ENCODE measurements at regions not wholly inside any gene's neighbourhood (a gene's known extent, or its start where the extent isn't known, plus 50 kb on each side); places are given as distances from the start of the nearest gene placed in this dataset.
"Not testable (repeated sequence)": the region's sequence is repeated elsewhere in the genome, so short reads cannot be mapped to it uniquely, and the experiment has no call there.

DNA sequence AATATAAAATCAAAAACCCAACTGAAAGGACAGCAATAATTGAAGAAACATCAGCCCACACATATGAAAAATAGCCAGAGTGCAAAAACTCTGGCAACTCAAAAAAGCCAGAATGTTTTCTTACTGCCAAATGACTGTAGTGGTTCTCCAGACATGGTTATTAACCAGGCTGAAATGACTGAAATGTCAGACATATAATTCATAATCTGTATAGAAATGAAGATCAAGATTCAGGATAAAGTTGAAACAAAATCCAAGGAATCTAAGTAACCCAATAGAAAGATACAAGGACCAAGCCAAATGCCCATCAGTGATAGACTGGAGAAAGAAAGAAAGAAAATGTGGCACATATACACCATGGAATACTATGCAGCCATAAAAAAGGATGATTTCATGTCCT is 553.3 kb upstream of the KLHL4 start:
- DNase-seq: no peak
- Histone ChIP-seq H3K27me3 (ENCODE audit: low read length) (no peaks in the 10 kb centered on the region), H3K9ac (ENCODE audit: low read length) (no peak overlapping the region), H3K27ac (ENCODE audit: low read length) (no peak overlapping the region), H3K79me2 (ENCODE audit: low read length) (no peaks in the 10 kb centered on the region), H3K4me3 (ENCODE audit: low read length) (no peak overlapping the region), H3K36me3 (ENCODE audit: insufficient read depth, low read length) (no peaks in the 10 kb centered on the region), H4K20me1 (ENCODE audit: insufficient read depth, low read depth, low read length) (no peaks in the 10 kb centered on the region), H3K4me1 (ENCODE audit: low read length) (no peaks in the 10 kb centered on the region), H3K9me2 (replicated peaks; ENCODE audit: insufficient read depth, low read length) (no peaks in the 10 kb centered on the region), H3K9me3 (ENCODE audit: low read length) (peaks cover 37% of the 10 kb centered on the region), H2AFZ (ENCODE audit: low read length) (no peak overlapping the region), H3K4me2 (ENCODE audit: low read depth, low read length, poor library complexity, severe bottlenecking) (no peak overlapping the region)

DNA sequence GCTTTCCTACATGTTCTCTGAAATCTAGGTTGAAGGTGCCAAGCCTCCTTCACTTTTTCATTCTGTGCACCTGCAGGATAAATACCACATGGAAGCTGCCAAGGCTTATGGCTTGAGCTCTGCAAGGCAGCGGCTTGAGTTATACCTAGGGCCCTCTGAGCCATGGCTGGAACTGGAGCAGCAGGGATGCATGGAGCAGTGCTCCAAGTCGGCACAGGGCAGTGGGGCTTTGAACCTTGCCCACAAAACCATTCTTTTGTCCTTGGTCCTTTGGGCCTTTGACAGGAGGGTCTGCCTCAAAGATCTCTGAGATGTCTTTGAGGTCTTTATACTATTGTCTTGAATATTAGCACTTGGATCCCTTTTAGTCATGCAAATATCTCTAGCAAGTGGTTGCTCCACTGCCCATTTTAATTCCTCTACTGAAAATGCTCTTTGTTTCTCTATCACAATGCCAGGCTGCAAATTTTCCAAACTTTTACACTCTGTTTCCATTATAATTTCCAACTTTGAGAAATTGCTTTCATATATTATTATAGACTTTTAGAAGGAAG is 536.2 kb upstream of the KLHL4 start:
- no peaks in the 10 kb centered on the region for H3K27me3 ChIP-seq (ENCODE audit: low read length)
- H2AFZ ChIP-seq (ENCODE audit: low read length): no peak overlapping the region
- H3K36me3 ChIP-seq (ENCODE audit: insufficient read depth, low read length): no peaks in the 10 kb centered on the region
- no peaks in the 10 kb centered on the region for H3K4me1 ChIP-seq (ENCODE audit: low read length)
- no peak overlapping the region for H3K27ac ChIP-seq (ENCODE audit: low read length)
- DNase-seq: no peak
- H4K20me1 ChIP-seq (ENCODE audit: insufficient read depth, low read depth, low read length): no peaks in the 10 kb centered on the region
- no peak overlapping the region for H3K4me3 ChIP-seq (ENCODE audit: low read length)
- no peak overlapping the region for H3K9ac ChIP-seq (ENCODE audit: low read length)
- no peak overlapping the region for H3K4me2 ChIP-seq (ENCODE audit: low read depth, low read length, poor library complexity, severe bottlenecking)
- H3K79me2 ChIP-seq (ENCODE audit: low read length): no peaks in the 10 kb centered on the region
- no peaks in the 10 kb centered on the region for H3K9me2 ChIP-seq (replicated peaks; ENCODE audit: insufficient read depth, low read length)
- H3K9me3 ChIP-seq (ENCODE audit: low read length): peaks cover 5% of the 10 kb centered on the region; the same call in 1 of the 2 replicates

DNA sequence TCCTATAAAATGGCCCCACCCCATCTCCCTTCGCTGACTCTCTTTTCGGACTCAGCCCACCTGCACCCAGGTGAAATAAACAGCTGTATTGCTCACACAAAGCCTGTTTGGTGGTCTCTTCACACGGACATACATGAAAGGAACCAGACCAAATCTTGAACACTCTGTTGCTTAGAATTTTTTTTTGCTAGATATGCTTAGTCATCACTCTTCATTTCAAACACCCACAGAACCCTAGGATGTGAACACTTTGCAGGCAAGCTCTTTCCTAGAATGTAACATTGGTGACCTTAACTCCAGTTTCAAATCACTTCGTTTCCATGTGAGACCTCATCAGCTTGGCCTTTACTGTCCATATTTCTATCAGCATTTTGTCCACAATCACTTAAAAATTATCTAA is 530.3 kb upstream of the KLHL4 start:
- H4K20me1 ChIP-seq (ENCODE audit: insufficient read depth, low read depth, low read length); H3K27me3 ChIP-seq (ENCODE audit: low read length); H3K9me3 ChIP-seq (ENCODE audit: low read length); H3K4me2 ChIP-seq (ENCODE audit: low read depth, low read length, poor library complexity, severe bottlenecking); H3K79me2 ChIP-seq (ENCODE audit: low read length); DNase-seq; H3K4me3 ChIP-seq (ENCODE audit: low read length); H2AFZ ChIP-seq (ENCODE audit: low read length); H3K36me3 ChIP-seq (ENCODE audit: insufficient read depth, low read length); H3K9ac ChIP-seq (ENCODE audit: low read length); H3K4me1 ChIP-seq (ENCODE audit: low read length); H3K9me2 ChIP-seq (replicated peaks; ENCODE audit: insufficient read depth, low read length); H3K27ac ChIP-seq (ENCODE audit: low read length): not testable (repeated sequence)

- Histone ChIP-seq H3K27me3 (ENCODE audit: low read length) (no peaks in the 10 kb centered on the region), H3K9me2 (replicated peaks; ENCODE audit: insufficient read depth, low read length) (no peaks in the 10 kb centered on the region), H2AFZ (ENCODE audit: low read length) (no peak overlapping the region), H3K4me3 (ENCODE audit: low read length) (no peak overlapping the region), H3K27ac (ENCODE audit: low read length) (no peak overlapping the region), H3K36me3 (ENCODE audit: insufficient read depth, low read length) (no peaks in the 10 kb centered on the region), H3K9ac (ENCODE audit: low read length) (no peak overlapping the region), H3K4me2 (ENCODE audit: low read depth, low read length, poor library complexity, severe bottlenecking) (no peak overlapping the region), H4K20me1 (ENCODE audit: insufficient read depth, low read depth, low read length) (no peaks in the 10 kb centered on the region), H3K79me2 (ENCODE audit: low read length) (no peaks in the 10 kb centered on the region), H3K9me3 (ENCODE audit: low read length) (peaks cover 20% of the 10 kb centered on the region), H3K4me1 (ENCODE audit: low read length) (no peaks in the 10 kb centered on the region)
- no peak for DNase-seq
These were observed 514.6 kb upstream of the KLHL4 start for GRCh38 chrX:87003031-87003430.

- no peaks in the 10 kb centered on the region for H3K36me3 ChIP-seq (ENCODE audit: insufficient read depth, low read length)
- H3K4me3 ChIP-seq (ENCODE audit: low read length): no peak overlapping the region
- no peaks in the 10 kb centered on the region for H3K4me1 ChIP-seq (ENCODE audit: low read length)
- no peak overlapping the region for H3K9ac ChIP-seq (ENCODE audit: low read length)
- DNase-seq: no peak
- no peak overlapping the region for H3K4me2 ChIP-seq (ENCODE audit: low read depth, low read length, poor library complexity, severe bottlenecking)
- no peaks in the 10 kb centered on the region for H3K9me2 ChIP-seq (replicated peaks; ENCODE audit: insufficient read depth, low read length)
- H3K9me3 ChIP-seq (ENCODE audit: low read length): peaks cover 26% of the 10 kb centered on the region
- no peak overlapping the region for H3K27ac ChIP-seq (ENCODE audit: low read length)
- no peak overlapping the region for H2AFZ ChIP-seq (ENCODE audit: low read length)
- H3K27me3 ChIP-seq (ENCODE audit: low read length): no peaks in the 10 kb centered on the region
- H3K79me2 ChIP-seq (ENCODE audit: low read length): no peaks in the 10 kb centered on the region
- no peaks in the 10 kb centered on the region for H4K20me1 ChIP-seq (ENCODE audit: insufficient read depth, low read depth, low read length)
These were observed 512.4 kb upstream of the KLHL4 start for GRCh38 chrX:87005183-87005582.

DNA sequence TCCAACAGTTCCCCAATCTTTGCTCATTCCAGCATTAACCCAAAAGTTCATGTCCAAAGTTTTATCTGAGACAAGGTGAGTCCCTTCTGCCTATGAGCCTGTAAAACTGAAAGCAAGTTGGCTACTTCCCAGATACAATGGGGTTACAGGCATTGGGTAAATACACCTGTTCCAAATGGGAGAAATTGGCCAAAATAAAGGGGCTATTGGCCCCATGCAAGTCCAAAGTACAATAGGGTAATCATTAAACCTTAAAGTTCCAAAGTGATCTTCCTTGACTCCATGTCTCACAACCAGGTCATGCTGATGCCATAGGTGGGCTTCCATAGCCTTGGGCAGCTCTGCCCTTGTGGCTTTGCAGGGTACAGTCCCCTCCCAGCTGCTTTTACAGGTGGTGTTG is 511.7 kb upstream of the KLHL4 start:
- H3K79me2 ChIP-seq (ENCODE audit: low read length): no peaks in the 10 kb centered on the region
- no peak overlapping the region for H3K4me3 ChIP-seq (ENCODE audit: low read length)
- H3K27me3 ChIP-seq (ENCODE audit: low read length): no peaks in the 10 kb centered on the region
- no peaks in the 10 kb centered on the region for H3K9me2 ChIP-seq (replicated peaks; ENCODE audit: insufficient read depth, low read length)
- no peak for DNase-seq
- no peaks in the 10 kb centered on the region for H4K20me1 ChIP-seq (ENCODE audit: insufficient read depth, low read depth, low read length)
- H3K4me2 ChIP-seq (ENCODE audit: low read depth, low read length, poor library complexity, severe bottlenecking): no peak overlapping the region
- no peaks in the 10 kb centered on the region for H3K4me1 ChIP-seq (ENCODE audit: low read length)
- H3K27ac ChIP-seq (ENCODE audit: low read length): no peak overlapping the region
- H3K36me3 ChIP-seq (ENCODE audit: insufficient read depth, low read length): no peaks in the 10 kb centered on the region
- no peak overlapping the region for H2AFZ ChIP-seq (ENCODE audit: low read length)
- H3K9ac ChIP-seq (ENCODE audit: low read length): no peak overlapping the region
- H3K9me3 ChIP-seq (ENCODE audit: low read length): peaks cover 23% of the 10 kb centered on the region

- Histone ChIP-seq H3K9ac (ENCODE audit: low read length) (no peak overlapping the region), H4K20me1 (ENCODE audit: insufficient read depth, low read depth, low read length) (no peaks in the 10 kb centered on the region), H3K4me1 (ENCODE audit: low read length) (no peaks in the 10 kb centered on the region), H3K79me2 (ENCODE audit: low read length) (no peaks in the 10 kb centered on the region), H3K27ac (ENCODE audit: low read length) (no peak overlapping the region), H3K27me3 (ENCODE audit: low read length) (no peaks in the 10 kb centered on the region), H3K4me3 (ENCODE audit: low read length) (no peak overlapping the region), H3K36me3 (ENCODE audit: insufficient read depth, low read length) (no peaks in the 10 kb centered on the region), H2AFZ (ENCODE audit: low read length) (no peak overlapping the region), H3K4me2 (ENCODE audit: low read depth, low read length, poor library complexity, severe bottlenecking) (no peak overlapping the region), H3K9me2 (replicated peaks; ENCODE audit: insufficient read depth, low read length) (no peaks in the 10 kb centered on the region), H3K9me3 (ENCODE audit: low read length) (peaks cover 23% of the 10 kb centered on the region)
- no peak for DNase-seq
These were observed 511.0 kb upstream of the KLHL4 start for GRCh38 chrX:87006561-87006960.

GRCh38 chrX:87017210-87017609 is 500.4 kb upstream of the KLHL4 start:
- peaks cover 29% of the 10 kb centered on the region; the same call in 1 of the 2 replicates for H3K9me3 ChIP-seq (ENCODE audit: low read length)
- H4K20me1 ChIP-seq (ENCODE audit: insufficient read depth, low read depth, low read length): no peaks in the 10 kb centered on the region
- DNase-seq: no peak
- H3K36me3 ChIP-seq (ENCODE audit: insufficient read depth, low read length): no peaks in the 10 kb centered on the region
- no peak overlapping the region for H3K9ac ChIP-seq (ENCODE audit: low read length)
- no peaks in the 10 kb centered on the region for H3K4me1 ChIP-seq (ENCODE audit: low read length)
- H3K79me2 ChIP-seq (ENCODE audit: low read length): no peaks in the 10 kb centered on the region
- H3K27ac ChIP-seq (ENCODE audit: low read length): no peak overlapping the region
- H3K9me2 ChIP-seq (replicated peaks; ENCODE audit: insufficient read depth, low read length): no peaks in the 10 kb centered on the region
- no peak overlapping the region for H2AFZ ChIP-seq (ENCODE audit: low read length)
- H3K4me3 ChIP-seq (ENCODE audit: low read length): no peak overlapping the region
- H3K27me3 ChIP-seq (ENCODE audit: low read length): no peaks in the 10 kb centered on the region
- no peak overlapping the region for H3K4me2 ChIP-seq (ENCODE audit: low read depth, low read length, poor library complexity, severe bottlenecking)

- DNase-seq; H4K20me1 ChIP-seq (ENCODE audit: insufficient read depth, low read depth, low read length); H3K27ac ChIP-seq (ENCODE audit: low read length); H3K4me3 ChIP-seq (ENCODE audit: low read length); H3K4me1 ChIP-seq (ENCODE audit: low read length); H3K79me2 ChIP-seq (ENCODE audit: low read length); H3K36me3 ChIP-seq (ENCODE audit: insufficient read depth, low read length); H3K9ac ChIP-seq (ENCODE audit: low read length); H3K27me3 ChIP-seq (ENCODE audit: low read length); H2AFZ ChIP-seq (ENCODE audit: low read length); H3K4me2 ChIP-seq (ENCODE audit: low read depth, low read length, poor library complexity, severe bottlenecking); H3K9me2 ChIP-seq (replicated peaks; ENCODE audit: insufficient read depth, low read length): not testable (repeated sequence)
- H3K9me3 ChIP-seq (ENCODE audit: low read length): peaks cover 17% of the 10 kb centered on the region
These were observed 484.5 kb upstream of the KLHL4 start for GRCh38 chrX:87033115-87033514.

All from Karpas-422 (cell line).